Neutrophil (primary cell): ENCODE measurements at regions not wholly inside any gene's neighbourhood (a gene's known extent, or its start where the extent isn't known, plus 50 kb on each side); places are given as distances from the start of the nearest gene placed in this dataset.

ENCODE experiments used
- H3K27ac ChIP-seq: fragments of 200-600 bp; sonication (generic); 2 replicates; pipeline ENCODE4 v1.5.1; 2016; ENCODE audit warnings: mild to moderate bottlenecking, moderate library complexity
- H3K27me3 ChIP-seq: fragments of 200-600 bp; sonication (generic); 2 replicates; pipeline ENCODE4 v1.6.0; 2016; ENCODE audit warnings: mild to moderate bottlenecking
- H3K36me3 ChIP-seq: fragments of 200-600 bp; sonication (generic); 2 replicates; pipeline ENCODE4 v1.5.1; 2017
- H3K4me1 ChIP-seq, 2 experiments: fragments of 200-600 bp in 1 of 2; sonication (generic) in 1 of 2; 1 replicate in 1 of 2; 2 replicates in 1 of 2; pipeline versions ENCODE4 v1.5.1 to v1.6.1; 2013 to 2016; ENCODE audit warnings: low read depth in 1 of 2, low read length in 1 of 2, mild to moderate bottlenecking in 1 of 2, moderate library complexity in 1 of 2; ENCODE audit not compliant: control insufficient read depth in 1 of 2, insufficient read depth in 1 of 2
- H3K4me3 ChIP-seq, 2 experiments: fragments of 200-600 bp in 1 of 2; sonication (generic) in 1 of 2; 1 replicate in 1 of 2; 2 replicates in 1 of 2; pipeline ENCODE4 v1.5.1; 2013 to 2016; ENCODE audit warnings: low read depth in 1 of 2, low read length in 1 of 2, mild to moderate bottlenecking in 1 of 2, moderate library complexity in 1 of 2
- H3K9me3 ChIP-seq: fragments of 200-600 bp; sonication (generic); 2 replicates; pipeline ENCODE4 v1.5.1; 2016
- CTCF ChIP-seq: fragments of 200-600 bp; sonication (generic); IDR thresholded peaks from 2 replicates; pipeline ENCODE4 v1.5.1; 2016; ENCODE audit warnings: antibody characterized with exemption

GRCh38 chr2:72006188-72006736 lies 141.4 kb downstream of the CYP26B1 start:
- Histone ChIP-seq H3K4me1 (no peaks in the 10 kb centered on the region), H3K36me3 (no peaks in the 10 kb centered on the region), H3K27ac (no peak overlapping the region), H3K27me3 (no peaks in the 10 kb centered on the region), H3K9me3 (no peaks in the 10 kb centered on the region), H3K4me3 (no peak overlapping the region)
- no peak for TF ChIP-seq CTCF

GRCh38 chr2:72004976-72005375 lies 142.7 kb downstream of the CYP26B1 start:
- Histone ChIP-seq H3K4me1 (no peaks in the 10 kb centered on the region), H3K4me3 (no peak overlapping the region), H3K36me3 (no peaks in the 10 kb centered on the region), H3K9me3 (no peaks in the 10 kb centered on the region), H3K27me3 (peaks cover 5% of the 10 kb centered on the region), H3K27ac (no peak overlapping the region)
- TF ChIP-seq CTCF = no peak

GRCh38 chr2:72004201-72004915 lies 143.3 kb downstream of the CYP26B1 start:
- Histone ChIP-seq H3K9me3 (no peaks in the 10 kb centered on the region), H3K4me1 (no peaks in the 10 kb centered on the region), H3K27ac (no peak overlapping the region), H3K27me3 (peaks cover 5% of the 10 kb centered on the region), H3K4me3 (no peak overlapping the region), H3K36me3 (no peaks in the 10 kb centered on the region)
- no peak for TF ChIP-seq CTCF

DNA sequence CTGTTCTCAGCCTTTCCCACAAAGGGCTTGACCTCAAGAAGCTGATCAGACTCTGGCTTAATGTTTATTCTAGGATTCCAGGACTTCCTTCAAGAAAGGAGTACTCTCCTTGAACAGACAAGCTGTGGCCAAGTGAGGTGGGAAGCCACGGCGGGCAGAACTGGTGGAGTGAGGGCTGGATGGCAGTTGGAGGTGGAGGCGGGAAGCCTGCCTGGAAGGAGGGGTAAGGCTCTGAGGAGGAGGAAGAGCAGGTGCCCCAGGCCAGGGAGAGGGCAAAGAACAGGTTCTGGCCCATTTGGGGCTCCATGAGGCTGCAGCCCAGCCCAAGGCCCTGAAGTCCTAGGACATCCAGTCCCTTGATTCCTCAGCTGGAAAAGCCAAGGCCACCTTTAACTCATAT lies 143.9 kb downstream of the CYP26B1 start:
- no peak for TF ChIP-seq CTCF
- Histone ChIP-seq H3K4me3 (no peak overlapping the region), H3K9me3 (no peaks in the 10 kb centered on the region), H3K36me3 (no peaks in the 10 kb centered on the region), H3K27ac (no peak overlapping the region), H3K27me3 (peaks cover 5% of the 10 kb centered on the region), H3K4me1 (no peaks in the 10 kb centered on the region)

- H3K36me3 ChIP-seq = no peaks in the 10 kb centered on the region
- no peak overlapping the region for H3K27ac ChIP-seq
- H3K9me3 ChIP-seq = no peaks in the 10 kb centered on the region
These were observed 144.5 kb downstream of the CYP26B1 start for GRCh38 chr2:72003124-72003523.

More at GRCh38 chr2:72003124-72003523, 144.5 kb downstream of the CYP26B1 start:
- no peaks in the 10 kb centered on the region for H3K4me1 ChIP-seq
- no peak overlapping the region for H3K4me3 ChIP-seq
- H3K27me3 ChIP-seq = peaks cover 11% of the 10 kb centered on the region
- TF ChIP-seq CTCF = no peak
